CD4-positive, alpha-beta T cell treated with Interleukin-4 for 4 hours (primary cell): ENCODE measurements at regions not wholly inside any gene's neighbourhood (a gene's known extent, or its start where the extent isn't known, plus 50 kb on each side); places are given as distances from the start of the nearest gene placed in this dataset.
"Not testable (repeated sequence)": the region's sequence is repeated elsewhere in the genome, so short reads cannot be mapped to it uniquely, and the experiment has no call there.

ENCODE experiments used
- DNase-seq: peaks from one replicate; pipeline ENCODE4 v3.0.0-alpha.2; 2020

- DNase-seq = no peak
Measured at GRCh38 chr20:57091748-57092111, 174.7 kb downstream of the BMP7 start.

- peak; percentile 11 for DNase-seq
Measured at GRCh38 chr20:57092112-57092899, 174.1 kb downstream of the BMP7 start.

- no peak for DNase-seq
Measured at GRCh38 chr20:57092900-57093530, 173.4 kb downstream of the BMP7 start.

GRCh38 chr20:57093766-57094165 is 172.7 kb downstream of the BMP7 start:
- DNase-seq = no peak

- DNase-seq = no peak
Measured at GRCh38 chr20:57094252-57094891, 172.1 kb downstream of the BMP7 start.

- no peak for DNase-seq
Measured at GRCh38 chr20:57094991-57095390, 171.4 kb downstream of the BMP7 start.

GRCh38 chr20:57095426-57095825 is 171.0 kb downstream of the BMP7 start:
- DNase-seq = no peak

- no peak for DNase-seq
Measured at GRCh38 chr20:57097245-57097915, 169.1 kb downstream of the BMP7 start.

- no peak for DNase-seq
Measured at GRCh38 chr20:57102160-57102559, 164.3 kb downstream of the BMP7 start.

GRCh38 chr20:57102566-57102965 is 163.9 kb downstream of the BMP7 start:
- DNase-seq = no peak

GRCh38 chr20:57103146-57103800 is 163.2 kb downstream of the BMP7 start:
- no peak for DNase-seq

- no peak for DNase-seq
Measured at GRCh38 chr20:57104113-57104512, 162.3 kb downstream of the BMP7 start.

GRCh38 chr20:57104651-57105204 is 161.7 kb downstream of the BMP7 start:
- DNase-seq = no peak

- no peak for DNase-seq
Measured at GRCh38 chr20:57106030-57106682, 160.3 kb downstream of the BMP7 start.

- no peak for DNase-seq
Measured at GRCh38 chr20:57106692-57107091, 159.7 kb downstream of the BMP7 start.

GRCh38 chr20:57107208-57107607 is 159.2 kb downstream of the BMP7 start:
- no peak for DNase-seq

GRCh38 chr20:57108218-57108617 is 158.2 kb downstream of the BMP7 start:
- DNase-seq = no peak

GRCh38 chr20:57108742-57109570 is 157.5 kb downstream of the BMP7 start:
- DNase-seq = no peak

- no peak for DNase-seq
Measured at GRCh38 chr20:57109571-57109953, 156.9 kb downstream of the BMP7 start.

- DNase-seq = not testable (repeated sequence)
Measured at GRCh38 chr20:57110121-57111027, 156.1 kb downstream of the BMP7 start.
